Activated T-cell treated with anti-CD3 and anti-CD28 coated beads, Interleukin-2, amount 50 U/mL, for 4 hours (primary cell): ENCODE measurements at regions not wholly inside any gene's neighbourhood (a gene's known extent, or its start where the extent isn't known, plus 50 kb on each side); places are given as distances from the start of the nearest gene placed in this dataset.

Experiments
- ATAC-seq, 2 donors: fragments of 200-7000 bp; cut with Tn5 transposase; one replicate each; pipeline ENCODE4 v1.10.0; 2021
- DNase-seq: peaks from one replicate; pipeline ENCODE4 v3.0.0-alpha.2; 2020
- H3K27me3 Mint-ChIP-seq: one replicate; pipeline ENCODE4 v1.8.0; 2021; ENCODE audit warnings: low read depth, mixed read lengths
- H3K36me3 Mint-ChIP-seq: one replicate; pipeline ENCODE4 v1.8.0; 2022; ENCODE audit warnings: mixed read lengths; ENCODE audit not compliant: insufficient read depth
- H3K4me1 Mint-ChIP-seq: one replicate; pipeline ENCODE4 v1.8.0; 2021; ENCODE audit warnings: low read depth, mixed read lengths
- H3K4me3 Mint-ChIP-seq: one replicate; pipeline ENCODE4 v1.8.0; 2021; ENCODE audit warnings: mild to moderate bottlenecking, moderate library complexity, mixed read lengths
- H3K9me3 Mint-ChIP-seq: one replicate; pipeline ENCODE4 v1.8.0; 2021; ENCODE audit warnings: mixed read lengths

DNA sequence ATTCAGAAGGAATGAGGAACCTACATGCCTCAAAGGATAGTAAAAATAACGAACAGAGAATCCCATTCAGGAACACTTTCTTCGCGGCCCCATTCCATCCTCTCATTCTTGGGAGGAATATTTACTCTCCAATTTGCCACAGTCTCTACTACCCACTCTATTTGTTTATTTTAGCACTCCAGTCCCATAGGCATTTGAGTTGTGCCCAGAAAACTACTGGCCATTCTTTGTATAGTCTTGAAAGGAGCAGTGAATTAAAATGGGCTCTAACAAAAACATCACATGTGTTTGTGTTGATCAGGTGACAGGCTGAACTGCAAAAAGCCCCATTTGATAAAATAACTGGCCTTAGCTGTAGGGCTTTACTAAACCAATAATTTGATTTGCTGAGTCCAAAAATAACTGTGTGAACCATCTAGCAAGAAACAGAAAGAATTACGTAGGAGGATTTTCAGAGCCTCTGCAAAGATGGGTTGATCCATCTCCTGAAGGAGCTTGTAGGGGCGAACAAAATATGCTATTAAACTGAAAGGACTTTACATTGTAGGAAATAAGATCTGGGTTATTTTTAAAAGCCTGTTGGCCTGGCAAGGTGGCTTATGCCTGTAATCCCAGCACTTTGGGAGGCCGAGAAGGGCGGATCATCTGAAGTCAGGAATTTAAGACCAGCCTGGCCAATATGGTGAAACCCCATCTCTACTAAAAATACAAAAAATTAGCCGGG, 142.3 kb upstream of the CPNE8 start:
- no peak for DNase-seq
- Mint-ChIP-seq H3K4me3 (no peak overlapping the region), H3K9me3 (peaks cover 5% of the 10 kb centered on the region), H3K36me3 (no peaks in the 10 kb centered on the region), H3K27me3 (peaks cover 2% of the 10 kb centered on the region), H3K4me1 (no peaks in the 10 kb centered on the region)
- ATAC-seq: no peak

DNA sequence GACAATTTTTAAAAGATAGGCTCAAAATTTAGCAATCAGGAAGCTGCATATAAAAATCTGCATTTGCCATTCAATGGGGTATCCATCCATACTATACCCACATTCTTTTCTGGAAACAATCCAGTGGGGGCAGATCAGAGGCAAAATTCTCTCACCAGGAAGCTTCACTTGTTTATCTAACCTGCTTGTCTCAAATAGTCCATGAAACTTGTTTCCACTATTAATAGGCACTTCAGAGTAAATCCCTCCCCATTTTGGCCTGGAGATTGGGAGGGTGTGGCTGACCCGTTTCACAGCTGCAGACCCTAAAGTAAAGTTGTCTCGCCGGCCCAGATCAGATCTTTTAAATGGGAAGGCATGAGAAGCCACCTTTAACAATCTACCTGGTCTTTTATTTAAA, 139.4 kb upstream of the CPNE8 start:
- Mint-ChIP-seq H3K4me1 (no peaks in the 10 kb centered on the region), H3K9me3 (peaks cover 4% of the 10 kb centered on the region), H3K4me3 (no peak overlapping the region), H3K27me3 (no peaks in the 10 kb centered on the region), H3K36me3 (no peaks in the 10 kb centered on the region)
- no peak for DNase-seq
- no peak for ATAC-seq

DNA sequence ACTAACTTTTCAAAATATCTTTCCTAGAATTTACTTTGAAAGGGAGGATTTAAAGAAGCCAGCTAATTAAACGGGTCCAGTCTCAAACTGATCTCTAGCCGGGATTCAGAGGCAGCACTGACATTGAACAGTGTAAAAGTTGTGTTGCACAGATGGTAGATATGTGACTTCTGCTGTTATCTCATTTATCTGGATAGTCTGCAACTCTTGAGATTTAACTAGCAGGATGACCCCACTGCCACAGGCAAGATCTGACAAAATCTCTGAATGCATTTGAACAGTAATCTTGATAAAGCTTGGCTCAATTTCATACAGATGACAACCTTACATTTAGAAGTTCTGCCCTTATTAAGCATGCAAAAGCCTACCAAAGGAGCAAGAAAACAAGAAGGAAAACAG, 138.0 kb upstream of the CPNE8 start:
- Mint-ChIP-seq H3K9me3 (peaks cover 3% of the 10 kb centered on the region), H3K36me3 (no peaks in the 10 kb centered on the region)
- no peak for ATAC-seq

DNA sequence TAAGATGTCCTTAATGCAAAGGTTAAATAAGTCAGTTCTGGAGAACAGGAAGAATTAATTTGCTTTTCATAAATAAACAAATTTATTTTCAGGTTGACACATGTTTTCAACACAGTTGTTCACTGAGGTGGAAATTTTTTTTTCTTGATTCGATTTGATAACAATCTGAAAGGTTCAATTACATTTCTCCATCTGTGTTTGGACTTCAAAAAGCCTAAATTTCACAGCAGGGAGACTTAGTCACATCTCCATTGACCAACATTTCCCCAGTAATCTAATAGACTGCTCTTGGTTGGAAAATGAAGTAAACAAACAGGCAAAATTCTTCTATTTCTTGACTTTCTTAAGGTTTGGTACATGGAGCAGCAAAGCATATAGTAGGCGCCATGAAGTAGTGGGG, 134.9 kb upstream of the CPNE8 start:
- peaks cover 3% of the 10 kb centered on the region for H3K9me3 Mint-ChIP-seq
- H3K4me1 Mint-ChIP-seq: no peaks in the 10 kb centered on the region
- no peak overlapping the region for H3K4me3 Mint-ChIP-seq
- H3K27me3 Mint-ChIP-seq: peaks cover 3% of the 10 kb centered on the region
- ATAC-seq: no peak
- H3K36me3 Mint-ChIP-seq: no peaks in the 10 kb centered on the region
- no peak for DNase-seq

More for the DNA sequence above, 138.0 kb upstream of the CPNE8 start:
- DNase-seq: no peak
- Mint-ChIP-seq H3K4me1 (no peaks in the 10 kb centered on the region), H3K27me3 (peaks cover 3% of the 10 kb centered on the region), H3K4me3 (no peak overlapping the region)

DNA sequence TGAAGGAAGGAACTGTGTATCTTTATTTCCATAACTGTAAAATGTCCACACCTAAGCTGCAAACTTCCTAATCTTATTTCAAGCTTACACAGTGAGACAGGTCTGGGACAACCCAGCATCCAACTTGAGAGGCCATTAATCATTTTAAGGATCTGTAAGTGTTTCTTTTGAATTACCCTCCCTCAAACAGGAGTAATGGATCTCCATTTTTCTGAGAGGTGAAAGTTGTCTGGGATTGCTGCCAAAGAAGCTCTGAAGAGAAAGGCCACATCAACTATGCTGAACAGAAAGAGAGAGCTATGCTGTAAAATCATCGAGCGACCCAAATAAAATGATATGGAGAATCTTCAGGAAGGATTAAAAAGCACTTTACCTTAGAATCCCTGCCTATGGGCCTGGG, 131.7 kb upstream of the CPNE8 start:
- DNase-seq (no peak), ATAC-seq (no peak)
- Mint-ChIP-seq H3K4me1 (no peaks in the 10 kb centered on the region), H3K9me3 (peaks cover 3% of the 10 kb centered on the region), H3K36me3 (no peaks in the 10 kb centered on the region), H3K27me3 (peaks cover 3% of the 10 kb centered on the region), H3K4me3 (no peak overlapping the region)

DNA sequence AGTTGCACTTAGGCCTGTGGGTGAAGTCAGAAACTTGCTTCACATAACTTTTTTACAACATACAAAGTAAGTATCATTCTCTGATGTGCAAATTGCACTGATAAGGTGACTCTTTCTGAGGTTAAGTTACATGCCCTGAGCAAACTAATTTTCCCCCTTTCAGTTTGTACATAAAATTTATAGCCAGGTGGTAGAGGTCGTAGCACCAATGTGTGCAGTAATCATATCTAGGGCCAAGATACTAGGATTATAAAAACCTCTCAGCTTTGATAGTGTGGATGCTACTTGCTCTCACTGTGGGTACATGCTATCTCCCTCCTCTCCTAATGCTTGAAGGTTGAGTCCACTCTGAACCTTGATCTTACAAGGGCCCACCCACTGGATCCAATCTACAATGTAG, 130.7 kb upstream of the CPNE8 start:
- peaks cover 3% of the 10 kb centered on the region for H3K9me3 Mint-ChIP-seq
- DNase-seq (no peak), ATAC-seq (no peak)
- peaks cover 3% of the 10 kb centered on the region for H3K27me3 Mint-ChIP-seq
- H3K4me1 Mint-ChIP-seq: no peaks in the 10 kb centered on the region
- no peaks in the 10 kb centered on the region for H3K36me3 Mint-ChIP-seq
- no peak overlapping the region for H3K4me3 Mint-ChIP-seq

DNA sequence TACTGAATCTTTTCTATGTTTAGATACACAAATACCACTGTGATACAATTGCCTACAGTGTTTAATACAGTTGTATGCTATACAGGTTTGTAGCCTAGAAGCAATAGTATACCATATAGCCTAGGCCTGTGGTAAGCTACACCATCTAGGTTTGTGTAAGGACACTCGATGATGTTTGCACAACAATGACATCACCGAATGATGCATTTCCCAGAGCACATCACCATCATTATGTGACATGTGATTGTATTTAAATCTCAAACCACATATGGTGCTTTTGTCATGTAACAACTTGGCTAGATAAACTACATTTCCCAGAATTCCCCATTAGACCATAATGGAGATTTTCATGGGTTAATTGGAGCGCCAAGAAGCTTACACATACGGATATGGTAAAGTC, 128.4 kb upstream of the CPNE8 start:
- Mint-ChIP-seq H3K4me1 (no peaks in the 10 kb centered on the region), H3K27me3 (peaks cover under 1% of the 10 kb centered on the region), H3K36me3 (no peaks in the 10 kb centered on the region), H3K4me3 (no peak overlapping the region), H3K9me3 (no peaks in the 10 kb centered on the region)
- ATAC-seq (no peak), DNase-seq (no peak)

DNA sequence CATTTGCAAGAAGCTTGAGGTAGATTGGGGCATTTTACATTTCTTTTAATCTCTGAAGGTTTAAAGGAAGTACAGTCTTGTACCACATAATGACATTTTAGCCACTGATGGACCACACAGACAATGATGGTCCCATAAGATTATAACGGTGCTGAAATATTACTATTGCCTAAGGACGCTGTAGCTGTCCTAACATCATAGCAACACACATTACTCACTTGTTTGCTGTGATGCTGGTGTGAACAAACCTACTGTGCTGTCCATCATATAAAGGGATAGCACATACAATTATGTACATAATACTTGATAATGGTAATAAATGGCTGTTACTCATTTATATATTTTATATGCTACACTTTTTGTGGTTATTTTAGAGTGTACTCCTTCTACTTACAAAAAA, 127.1 kb upstream of the CPNE8 start:
- Mint-ChIP-seq H3K36me3 (no peaks in the 10 kb centered on the region), H3K4me3 (no peak overlapping the region), H3K27me3 (no peaks in the 10 kb centered on the region), H3K9me3 (no peaks in the 10 kb centered on the region), H3K4me1 (no peaks in the 10 kb centered on the region)
- ATAC-seq (no peak), DNase-seq (no peak)

DNA sequence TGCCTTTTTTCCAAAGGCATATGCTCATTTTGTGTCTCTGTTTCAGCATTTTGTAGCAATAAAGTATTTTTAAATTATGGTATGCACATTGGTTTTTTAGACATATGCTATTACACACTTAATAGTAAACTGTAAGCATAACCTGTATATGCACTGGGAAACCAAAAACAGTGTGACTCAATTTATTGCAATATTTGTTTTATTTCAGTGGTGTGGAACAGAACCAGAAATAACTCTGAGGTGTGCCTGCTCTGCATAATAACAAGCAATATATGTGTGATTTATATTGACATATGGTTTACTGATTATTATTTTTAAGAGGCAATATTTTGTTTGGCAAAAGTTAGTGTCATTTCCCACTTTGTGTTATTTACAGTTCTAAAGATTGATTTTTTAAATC, 126.6 kb upstream of the CPNE8 start:
- no peak for ATAC-seq
- Mint-ChIP-seq H3K4me3 (no peak overlapping the region), H3K9me3 (no peaks in the 10 kb centered on the region), H3K36me3 (no peaks in the 10 kb centered on the region), H3K27me3 (no peaks in the 10 kb centered on the region), H3K4me1 (no peaks in the 10 kb centered on the region)
- DNase-seq: no peak

DNA sequence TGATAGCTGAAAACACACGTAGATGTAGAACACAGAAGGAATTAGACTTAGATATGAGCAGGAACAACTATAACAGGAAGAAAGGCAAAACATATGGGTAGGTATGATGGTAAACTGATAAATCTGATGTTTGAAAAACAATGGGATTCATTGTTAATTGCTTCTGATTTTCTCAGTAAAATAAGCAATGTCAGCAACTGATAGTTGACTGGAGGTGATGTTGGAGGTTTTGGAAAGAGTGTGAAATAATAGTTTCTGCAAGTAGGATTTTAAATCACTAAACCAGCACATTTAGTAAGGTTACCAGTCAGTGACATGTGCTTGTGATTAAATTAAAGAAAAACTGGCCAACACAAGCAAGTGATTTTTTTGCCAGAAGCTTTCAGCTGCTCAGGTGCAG, 123.0 kb upstream of the CPNE8 start:
- Mint-ChIP-seq H3K36me3 (no peaks in the 10 kb centered on the region), H3K4me3 (no peak overlapping the region)
- no peak for ATAC-seq

DNA sequence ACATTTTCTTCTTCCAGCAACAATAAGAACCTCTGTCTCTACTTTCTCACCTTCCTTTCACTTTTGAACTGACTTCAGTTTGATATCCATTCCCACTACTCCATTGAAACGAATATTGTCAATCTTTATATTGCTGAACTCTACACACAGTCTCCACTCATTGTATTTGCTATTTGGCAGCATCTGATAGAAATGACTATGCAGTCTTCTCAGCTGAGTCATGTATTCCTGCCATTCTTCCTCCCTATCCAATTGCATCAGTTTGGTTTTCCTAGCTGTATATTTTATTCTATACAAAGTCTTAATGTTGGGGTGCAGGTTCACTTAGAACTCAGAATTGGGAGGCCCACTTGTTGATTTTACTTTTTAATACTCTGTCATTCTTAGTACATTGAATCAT, 107.5 kb upstream of the CPNE8 start:
- H3K4me3 Mint-ChIP-seq: no peak overlapping the region

More for the DNA sequence above, 123.0 kb upstream of the CPNE8 start:
- no peaks in the 10 kb centered on the region for H3K4me1 Mint-ChIP-seq
- no peak for DNase-seq
- H3K27me3 Mint-ChIP-seq: no peaks in the 10 kb centered on the region
- peaks cover 10% of the 10 kb centered on the region for H3K9me3 Mint-ChIP-seq

DNA sequence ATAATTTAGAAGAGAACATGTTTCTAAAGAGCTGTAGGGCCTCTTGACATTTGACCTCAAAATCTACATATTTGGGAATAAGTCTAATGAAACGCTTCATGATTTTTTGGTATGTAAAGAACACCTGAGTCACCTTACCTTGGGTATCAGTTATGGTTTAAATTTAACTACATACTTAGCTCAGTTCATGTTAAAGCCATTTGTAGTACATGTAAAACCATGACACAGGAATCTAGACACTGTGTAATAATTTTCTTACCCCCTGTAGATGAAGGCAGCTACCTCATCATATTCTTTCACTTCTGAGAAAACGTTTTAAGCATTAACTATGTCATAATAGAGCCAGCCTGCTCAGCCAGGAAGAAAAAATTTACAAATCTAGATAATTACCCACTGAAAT, 105.8 kb upstream of the CPNE8 start:
- Mint-ChIP-seq H3K27me3 (no peaks in the 10 kb centered on the region), H3K4me3 (no peak overlapping the region), H3K4me1 (no peaks in the 10 kb centered on the region), H3K9me3 (peaks cover 6% of the 10 kb centered on the region), H3K36me3 (no peaks in the 10 kb centered on the region)
- DNase-seq: no peak
- no peak for ATAC-seq

More for the DNA sequence above, 107.5 kb upstream of the CPNE8 start:
- no peaks in the 10 kb centered on the region for H3K27me3 Mint-ChIP-seq
- H3K4me1 Mint-ChIP-seq: no peaks in the 10 kb centered on the region
- no peak for ATAC-seq
- no peaks in the 10 kb centered on the region for H3K36me3 Mint-ChIP-seq
- DNase-seq: no peak
- H3K9me3 Mint-ChIP-seq: peaks cover 3% of the 10 kb centered on the region

DNA sequence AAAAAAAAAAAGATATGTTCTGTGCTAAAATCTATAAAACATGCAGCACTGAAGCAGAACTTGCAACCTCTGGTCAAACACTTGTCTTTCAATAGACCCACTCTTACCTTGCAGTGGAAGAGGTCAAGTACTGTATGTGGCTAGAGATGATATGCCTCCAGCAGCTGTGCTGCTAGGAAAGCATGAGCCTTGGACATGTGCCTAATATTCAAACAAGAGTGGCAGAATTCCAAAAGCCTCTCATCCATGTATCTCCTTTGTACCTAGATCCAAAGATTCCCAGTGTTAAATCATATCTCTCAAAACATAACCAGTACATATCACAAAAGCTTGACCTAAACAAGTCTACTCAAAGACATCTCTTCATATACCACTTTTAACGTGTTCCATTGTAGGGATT, 105.0 kb upstream of the CPNE8 start:
- Mint-ChIP-seq H3K27me3 (no peaks in the 10 kb centered on the region), H3K4me1 (no peaks in the 10 kb centered on the region), H3K36me3 (no peaks in the 10 kb centered on the region), H3K4me3 (no peak overlapping the region), H3K9me3 (peaks cover 6% of the 10 kb centered on the region)
- ATAC-seq: no peak
- no peak for DNase-seq

DNA sequence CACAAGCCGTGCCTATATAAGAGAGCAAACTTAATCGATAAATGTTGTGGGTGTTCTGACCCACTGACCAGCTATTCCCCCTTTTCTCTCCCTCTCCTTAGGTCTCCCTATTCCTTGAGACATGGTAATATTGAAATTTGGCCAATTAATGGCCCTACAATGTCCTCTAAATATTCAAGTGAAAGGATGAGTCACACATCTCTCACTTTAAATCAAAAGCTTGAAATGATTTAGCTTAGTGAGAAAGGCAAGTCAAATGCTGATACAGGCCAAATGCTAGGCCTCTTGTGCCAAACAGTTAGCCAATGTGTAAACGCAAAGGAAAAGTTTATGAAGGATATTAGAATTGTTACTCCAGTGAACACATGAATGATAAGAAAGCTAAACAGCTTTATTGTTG, 102.2 kb upstream of the CPNE8 start:
- Mint-ChIP-seq H3K4me3 (no peak overlapping the region), H3K4me1 (no peaks in the 10 kb centered on the region), H3K36me3 (no peaks in the 10 kb centered on the region), H3K27me3 (no peaks in the 10 kb centered on the region), H3K9me3 (peaks cover 3% of the 10 kb centered on the region)
- ATAC-seq (no peak), DNase-seq (no peak)

DNA sequence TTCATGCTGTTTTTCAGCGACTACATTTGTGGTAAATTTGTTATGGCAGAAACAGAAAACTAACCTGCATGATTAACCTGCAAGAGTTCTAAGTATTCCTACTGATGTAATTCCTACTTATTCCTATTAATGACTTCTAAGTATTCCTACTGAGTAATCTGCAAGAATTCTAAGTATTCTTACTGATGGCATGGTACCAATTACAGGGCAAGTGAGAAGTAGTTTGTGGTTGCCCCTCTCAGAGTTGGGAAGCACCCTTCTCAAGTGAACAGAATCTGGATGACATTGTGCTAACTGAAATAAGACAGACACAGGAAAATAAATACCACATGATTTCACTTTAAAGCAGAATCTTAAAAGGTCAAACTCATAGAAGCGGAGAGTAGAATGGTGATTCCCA, 100.9 kb upstream of the CPNE8 start:
- Mint-ChIP-seq H3K4me3 (no peak overlapping the region), H3K36me3 (no peaks in the 10 kb centered on the region), H3K4me1 (no peaks in the 10 kb centered on the region), H3K27me3 (peaks cover 2% of the 10 kb centered on the region), H3K9me3 (peaks cover 3% of the 10 kb centered on the region)
- ATAC-seq: no peak
- DNase-seq: no peak

DNA sequence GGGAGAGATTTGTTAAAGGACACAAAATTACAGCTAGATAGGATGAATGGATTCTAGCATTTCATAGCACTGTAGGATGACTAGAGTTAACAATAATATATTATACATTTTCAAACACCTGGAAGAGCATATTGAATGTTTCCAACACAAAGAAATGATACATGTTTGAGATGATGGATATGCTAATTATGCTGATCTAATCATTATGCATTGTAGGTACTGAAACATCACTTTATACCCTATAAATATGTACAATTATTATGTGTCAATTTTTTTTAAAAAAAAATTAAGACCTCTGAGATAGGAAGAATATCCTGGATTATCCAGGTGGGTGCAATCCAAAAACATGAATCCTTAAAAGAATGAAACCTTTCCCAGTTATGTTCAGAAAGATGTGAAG, 100.3 kb upstream of the CPNE8 start:
- no peaks in the 10 kb centered on the region for H3K36me3 Mint-ChIP-seq
- peaks cover 2% of the 10 kb centered on the region for H3K27me3 Mint-ChIP-seq
- H3K4me3 Mint-ChIP-seq: no peak overlapping the region
- H3K9me3 Mint-ChIP-seq: peaks cover 3% of the 10 kb centered on the region
- no peaks in the 10 kb centered on the region for H3K4me1 Mint-ChIP-seq
- ATAC-seq (no peak), DNase-seq (no peak)
